ENCODE measurements at regions not wholly inside any gene's neighbourhood (a gene's known extent, or its start where the extent isn't known, plus 50 kb on each side); places are given as distances from the start of the nearest gene placed in this dataset.

GRCh38 chr15:94882071-94882712 is 650.8 kb downstream of the MCTP2 start:
- DNase-seq (ENCODE audit: insufficient read length, low spot score) (no peak), FAIRE-seq (no peak)

GRCh38 chr15:94887391-94887790 is 656.0 kb downstream of the MCTP2 start:
- DNase-seq (ENCODE audit: insufficient read length, low spot score) (no peak), FAIRE-seq (no peak)

GRCh38 chr15:94889153-94889552 is 657.8 kb downstream of the MCTP2 start:
- DNase-seq (ENCODE audit: insufficient read length, low spot score) (no peak), FAIRE-seq (no peak)

- DNase-seq (ENCODE audit: insufficient read length, low spot score) (no peak), FAIRE-seq (no peak)
Observed at GRCh38 chr15:94893091-94893490, 661.7 kb downstream of the MCTP2 start.

- FAIRE-seq (no peak), DNase-seq (ENCODE audit: insufficient read length, low spot score) (no peak)
Observed at GRCh38 chr15:94894056-94894455, 662.7 kb downstream of the MCTP2 start.

- FAIRE-seq = no peak
- DNase-seq (ENCODE audit: insufficient read length, low spot score) = no peak
Observed at GRCh38 chr15:94909510-94909909, 678.1 kb downstream of the MCTP2 start.

- DNase-seq (ENCODE audit: insufficient read length, low spot score) = no peak
- no peak for FAIRE-seq
Observed at GRCh38 chr15:94910166-94910565, 678.8 kb downstream of the MCTP2 start.

- FAIRE-seq (no peak), DNase-seq (ENCODE audit: insufficient read length, low spot score) (no peak)
Observed at GRCh38 chr15:94912760-94913159, 681.4 kb downstream of the MCTP2 start.

- FAIRE-seq (no peak), DNase-seq (ENCODE audit: insufficient read length, low spot score) (no peak)
Observed at GRCh38 chr15:94917068-94917467, 685.7 kb downstream of the MCTP2 start.

- no peak for FAIRE-seq
Observed at GRCh38 chr15:94921936-94922335, 690.6 kb downstream of the MCTP2 start.

GRCh38 chr15:94924057-94924456 is 692.7 kb downstream of the MCTP2 start:
- no peak for DNase-seq (ENCODE audit: insufficient read length, low spot score)
- no peak for FAIRE-seq

More at GRCh38 chr15:94921936-94922335, 690.6 kb downstream of the MCTP2 start:
- DNase-seq (ENCODE audit: insufficient read length, low spot score) = no peak

- no peak for FAIRE-seq
Observed at GRCh38 chr15:94924971-94925598, 693.7 kb downstream of the MCTP2 start.

GRCh38 chr15:94925680-94926079 is 694.3 kb downstream of the MCTP2 start:
- no peak for DNase-seq (ENCODE audit: insufficient read length, low spot score)
- FAIRE-seq = no peak

More at GRCh38 chr15:94924971-94925598, 693.7 kb downstream of the MCTP2 start:
- no peak for DNase-seq (ENCODE audit: insufficient read length, low spot score)

GRCh38 chr15:94927003-94927402 is 695.6 kb downstream of the MCTP2 start:
- FAIRE-seq (no peak), DNase-seq (ENCODE audit: insufficient read length, low spot score) (no peak)

GRCh38 chr15:94929282-94929681 is 697.9 kb downstream of the MCTP2 start:
- no peak for FAIRE-seq
- no peak for DNase-seq (ENCODE audit: insufficient read length, low spot score)

- no peak for FAIRE-seq
Observed at GRCh38 chr15:94930441-94930840, 699.1 kb downstream of the MCTP2 start.

GRCh38 chr15:94930960-94931359 is 699.6 kb downstream of the MCTP2 start:
- DNase-seq (ENCODE audit: insufficient read length, low spot score) (no peak), FAIRE-seq (no peak)

More at GRCh38 chr15:94930441-94930840, 699.1 kb downstream of the MCTP2 start:
- no peak for DNase-seq (ENCODE audit: insufficient read length, low spot score)

- DNase-seq (ENCODE audit: insufficient read length, low spot score) (no peak), FAIRE-seq (no peak)
Observed at GRCh38 chr15:94934440-94934839, 703.1 kb downstream of the MCTP2 start.

GRCh38 chr15:94937242-94937641 is 705.9 kb downstream of the MCTP2 start:
- DNase-seq (ENCODE audit: insufficient read length, low spot score) (no peak), FAIRE-seq (no peak)

GRCh38 chr15:94943888-94944287 is 712.5 kb downstream of the MCTP2 start:
- FAIRE-seq (no peak), DNase-seq (ENCODE audit: insufficient read length, low spot score) (no peak)

GRCh38 chr15:94951538-94951937 is 720.2 kb downstream of the MCTP2 start:
- DNase-seq (ENCODE audit: insufficient read length, low spot score) (no peak), FAIRE-seq (no peak)

- FAIRE-seq (no peak), DNase-seq (ENCODE audit: insufficient read length, low spot score) (no peak)
Observed at GRCh38 chr15:94963953-94964352, 732.6 kb downstream of the MCTP2 start.
